GM18868 (cell line): ENCODE measurements at regions not wholly inside any gene's neighbourhood (a gene's known extent, or its start where the extent isn't known, plus 50 kb on each side); places are given as distances from the start of the nearest gene placed in this dataset.
"Not testable (repeated sequence)": the region's sequence is repeated elsewhere in the genome, so short reads cannot be mapped to it uniquely, and the experiment has no call there.

Source experiments
- ATAC-seq: cut with Tn5 transposase; IDR thresholded peaks from one replicate; pipeline ENCODE4 v1.9.1; 2021; ENCODE audit warnings: mild to moderate bottlenecking, moderate library complexity; ENCODE audit not compliant: unreplicated experiment

GRCh38 chr2:144673456-144673855 is 153.5 kb upstream of the ZEB2 start:
- ATAC-seq: no peak

- no peak for ATAC-seq
Measured at GRCh38 chr2:144671695-144672455, 152.0 kb upstream of the ZEB2 start.

GRCh38 chr2:144670738-144671137 is 150.8 kb upstream of the ZEB2 start:
- no peak for ATAC-seq

- ATAC-seq: no peak
Measured at GRCh38 chr2:144670080-144670479, 150.2 kb upstream of the ZEB2 start.

GRCh38 chr2:144669196-144669987 is 149.5 kb upstream of the ZEB2 start:
- ATAC-seq: no peak

DNA sequence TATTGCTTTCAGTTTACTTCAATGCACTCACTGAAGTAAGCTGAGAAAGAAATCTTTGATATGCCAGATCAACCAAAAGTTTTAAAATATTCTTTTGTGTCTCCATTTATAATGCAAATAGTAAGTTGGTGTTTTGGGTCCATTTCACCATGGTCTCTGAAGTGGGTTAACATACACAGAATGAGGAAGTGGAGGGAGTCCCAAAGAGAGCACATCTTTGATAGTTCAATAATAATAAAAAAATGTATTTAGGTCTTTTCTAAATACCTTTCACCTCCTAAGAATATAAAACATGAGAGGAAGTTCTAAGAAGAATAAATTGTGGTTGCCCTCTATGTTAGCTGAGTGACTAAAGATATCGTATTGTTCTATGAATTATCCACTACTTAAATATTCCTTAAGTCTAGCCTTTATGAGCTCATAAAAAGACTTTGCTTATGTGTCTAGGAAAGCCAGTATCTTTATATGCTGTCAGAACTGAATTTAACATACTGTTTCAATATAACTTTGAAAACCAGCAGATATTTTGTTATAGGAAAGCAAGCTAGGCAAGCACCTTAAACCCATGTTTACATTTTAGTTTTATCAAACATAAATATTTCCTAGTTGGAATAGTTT is 148.7 kb upstream of the ZEB2 start:
- no peak for ATAC-seq

DNA sequence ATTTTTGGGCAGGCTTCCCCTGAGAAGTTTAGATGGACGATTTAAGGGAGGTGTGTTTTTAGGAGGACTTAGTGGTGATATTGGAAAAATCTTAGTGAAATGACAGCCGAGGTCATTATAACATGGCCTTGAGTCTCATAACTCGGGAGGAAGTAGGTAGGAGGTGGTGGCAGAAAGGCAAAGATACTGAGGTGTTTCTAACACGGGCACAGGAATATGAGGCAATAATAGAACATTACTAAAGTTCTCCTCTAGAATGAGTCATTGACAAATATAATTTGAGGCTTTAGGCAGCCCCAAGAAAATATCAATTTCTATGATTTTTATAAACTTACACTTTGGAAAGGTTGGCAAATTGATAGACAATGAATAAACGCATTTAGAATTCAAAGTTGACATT is 146.1 kb upstream of the ZEB2 start:
- no peak for ATAC-seq

- ATAC-seq: no peak
Measured at GRCh38 chr2:144663207-144663606, 143.3 kb upstream of the ZEB2 start.

DNA sequence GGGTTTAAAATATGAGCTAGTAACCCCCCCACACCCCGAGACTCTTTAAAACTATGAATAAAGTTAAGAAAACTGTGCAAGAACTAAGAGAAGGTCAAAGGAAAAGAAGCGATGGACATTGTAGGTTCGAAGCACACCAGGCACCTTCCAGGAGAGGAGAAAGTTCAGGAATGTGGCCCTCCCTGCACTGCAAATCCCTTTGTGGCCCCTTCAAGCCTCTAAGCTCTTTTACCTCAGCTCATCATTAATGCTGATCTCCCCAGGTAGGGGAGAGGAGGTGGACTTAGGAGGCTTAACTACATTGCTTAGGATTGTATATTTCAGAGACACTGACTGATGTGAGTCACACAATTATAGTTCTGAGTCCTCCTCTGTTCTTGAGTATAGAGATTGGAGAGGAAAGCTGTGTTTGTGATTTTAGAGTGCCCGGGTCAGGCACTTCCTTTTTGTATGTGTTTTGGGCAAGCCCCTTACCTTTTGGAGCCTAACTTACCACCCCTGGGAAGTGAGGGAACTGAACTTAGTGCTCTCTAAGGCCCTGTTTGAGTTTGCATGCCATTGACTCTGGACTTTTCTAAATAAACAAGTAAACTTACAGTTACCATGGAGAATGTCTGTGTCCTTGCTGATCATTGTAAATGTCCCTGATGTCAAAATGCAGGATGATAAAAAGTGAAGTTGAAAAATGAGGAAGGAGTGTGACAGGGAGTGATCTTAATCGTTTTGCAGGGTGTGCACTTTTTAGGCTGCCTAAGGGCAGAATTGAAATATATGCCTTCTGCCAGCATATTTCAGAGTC is 140.8 kb upstream of the ZEB2 start:
- ATAC-seq: no peak

- no peak for ATAC-seq
Measured at GRCh38 chr2:144659731-144660275, 139.9 kb upstream of the ZEB2 start.

GRCh38 chr2:144654523-144654922 is 134.6 kb upstream of the ZEB2 start:
- ATAC-seq: no peak

DNA sequence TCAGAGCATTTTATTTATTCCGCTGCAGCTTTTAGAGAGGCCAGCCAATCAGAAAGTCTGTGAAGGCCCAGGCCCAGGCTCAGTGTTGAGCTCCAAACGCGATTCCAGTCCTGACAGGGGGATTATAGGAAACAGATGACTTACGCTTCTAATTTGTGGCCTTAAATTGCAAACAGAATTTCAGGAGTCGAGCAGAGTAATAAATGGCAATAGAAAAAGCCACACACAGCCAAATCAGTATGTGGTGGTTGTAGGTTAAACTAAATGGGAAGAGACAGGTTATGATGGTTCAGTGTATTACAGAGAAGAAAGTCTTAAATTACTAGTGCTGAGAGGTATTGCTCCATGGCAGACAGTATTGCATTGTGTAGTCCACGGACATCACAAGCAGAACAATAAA is 131.0 kb upstream of the ZEB2 start:
- no peak for ATAC-seq

- no peak for ATAC-seq
Measured at GRCh38 chr2:144648837-144649465, 129.0 kb upstream of the ZEB2 start.

- no peak for ATAC-seq
Measured at GRCh38 chr2:144645083-144645778, 125.3 kb upstream of the ZEB2 start.

GRCh38 chr2:144644549-144644948 is 124.6 kb upstream of the ZEB2 start:
- no peak for ATAC-seq

- ATAC-seq: no peak
Measured at GRCh38 chr2:144643537-144644336, 123.8 kb upstream of the ZEB2 start.

DNA sequence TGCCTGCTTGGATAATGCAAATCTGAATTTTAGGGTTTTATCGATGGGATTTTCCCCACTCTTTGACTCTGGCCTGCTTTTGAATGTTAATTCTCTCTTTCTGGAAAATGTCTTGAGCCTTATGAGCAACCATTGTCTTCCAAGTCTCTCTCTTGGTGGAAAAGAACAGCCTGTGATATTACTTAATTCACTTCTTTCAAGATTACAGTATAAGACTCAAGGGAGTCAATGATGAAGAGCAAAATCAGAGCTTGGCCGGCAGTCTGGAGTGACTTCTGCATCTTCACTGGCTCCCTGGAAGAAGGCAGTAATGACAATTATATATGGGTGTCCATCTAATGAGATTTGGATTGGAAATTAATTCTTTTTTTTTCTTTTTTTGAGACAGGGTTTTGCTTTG is 122.9 kb upstream of the ZEB2 start:
- no peak for ATAC-seq

DNA sequence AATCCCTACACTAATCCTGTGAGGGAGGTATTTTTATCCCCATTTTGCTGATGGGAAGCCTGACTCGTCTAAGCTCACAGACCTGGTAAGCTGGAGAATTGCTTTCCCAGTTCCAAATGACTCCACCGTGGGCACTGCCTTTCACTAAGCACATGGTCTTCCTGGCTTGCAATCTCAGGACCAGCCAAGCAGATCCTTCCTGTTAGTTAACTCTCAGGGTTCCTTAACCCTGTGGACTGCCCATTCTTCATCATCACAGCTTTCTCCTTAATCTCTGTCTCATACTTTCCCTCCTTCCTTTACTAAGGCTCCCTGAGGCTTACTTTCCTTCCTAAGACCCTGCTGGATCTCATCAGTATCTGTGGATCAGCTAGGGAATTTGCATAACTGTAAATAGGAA is 122.2 kb upstream of the ZEB2 start:
- ATAC-seq: no peak

GRCh38 chr2:144638250-144638649 is 118.3 kb upstream of the ZEB2 start:
- not testable (repeated sequence) for ATAC-seq
